Activated CD4-positive, CD25-positive, alpha-beta regulatory T cell treated with anti-CD3 and anti-CD28 coated beads, Interleukin-2, amount 50 U/mL, for 16 hours (primary cell): ENCODE measurements at regions not wholly inside any gene's neighbourhood (a gene's known extent, or its start where the extent isn't known, plus 50 kb on each side); places are given as distances from the start of the nearest gene placed in this dataset.

Source experiments
- DNase-seq: peaks from one replicate; pipeline ENCODE4 v3.0.0-alpha.2; 2020; ENCODE audit warnings: low read depth, low spot score

DNA sequence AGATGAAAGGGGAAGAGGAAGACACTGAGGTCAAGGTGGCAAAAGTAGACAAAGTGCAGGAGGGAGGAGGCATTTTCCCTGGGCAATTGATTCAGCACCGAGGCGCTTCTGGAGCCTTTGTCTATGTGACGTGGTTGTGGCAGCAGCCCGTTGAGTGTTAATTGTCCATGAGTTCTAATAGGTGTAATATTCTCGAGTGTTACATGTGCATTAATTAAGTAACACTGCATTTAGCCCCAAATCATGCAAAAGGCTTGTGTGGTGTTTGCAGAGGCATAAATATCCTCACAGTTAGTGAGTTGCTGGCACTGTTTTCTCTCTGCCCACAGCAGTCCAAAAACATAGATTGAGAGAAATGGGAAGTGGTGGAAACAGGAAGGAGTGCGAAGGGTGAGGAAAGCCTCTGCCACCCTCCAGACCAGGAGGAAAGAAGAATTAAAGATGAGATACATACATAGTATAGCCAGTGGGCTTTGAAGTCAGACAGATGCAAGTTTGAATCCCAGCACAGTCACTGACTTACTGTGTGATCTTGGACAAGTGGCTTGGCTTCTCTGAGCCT lies 361.2 kb downstream of the MN1 start:
- DNase-seq: no peak

DNA sequence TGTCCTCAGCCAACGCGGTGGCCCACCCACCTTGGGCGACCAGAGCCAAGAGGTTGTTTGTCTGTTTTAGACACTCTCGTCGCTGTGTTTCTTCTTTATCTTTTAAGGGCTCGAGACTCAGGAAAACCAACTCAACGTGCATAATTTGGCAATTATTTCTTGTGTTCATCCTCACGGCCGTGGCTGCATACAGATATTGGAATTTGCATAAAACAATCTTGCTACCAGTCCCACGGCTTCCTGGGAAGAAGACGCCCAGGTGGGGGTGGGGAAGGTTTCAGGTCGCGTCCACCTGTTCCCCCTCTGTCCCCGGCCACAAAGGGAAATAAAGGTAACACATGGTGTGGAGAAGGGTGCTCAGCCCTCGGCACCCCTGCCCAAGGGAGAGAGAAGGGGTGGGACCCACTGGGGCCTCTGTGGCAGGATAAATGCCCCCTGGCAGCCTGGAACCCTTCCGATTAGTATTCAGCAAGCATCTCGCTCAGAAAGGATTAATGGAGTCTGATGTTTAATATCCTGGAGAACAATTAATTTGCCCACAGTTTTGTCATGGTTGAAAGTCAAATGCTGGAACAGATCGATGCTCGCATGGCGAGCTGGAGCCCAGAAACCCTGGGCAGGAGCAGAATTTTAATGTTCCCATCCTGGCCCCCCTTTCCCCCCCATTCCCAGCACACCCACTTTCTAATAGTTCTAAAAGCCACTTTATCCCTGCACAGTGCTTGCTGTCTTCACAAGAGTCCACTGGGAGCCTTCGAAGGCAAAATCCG lies 359.7 kb downstream of the MN1 start:
- no peak for DNase-seq

DNA sequence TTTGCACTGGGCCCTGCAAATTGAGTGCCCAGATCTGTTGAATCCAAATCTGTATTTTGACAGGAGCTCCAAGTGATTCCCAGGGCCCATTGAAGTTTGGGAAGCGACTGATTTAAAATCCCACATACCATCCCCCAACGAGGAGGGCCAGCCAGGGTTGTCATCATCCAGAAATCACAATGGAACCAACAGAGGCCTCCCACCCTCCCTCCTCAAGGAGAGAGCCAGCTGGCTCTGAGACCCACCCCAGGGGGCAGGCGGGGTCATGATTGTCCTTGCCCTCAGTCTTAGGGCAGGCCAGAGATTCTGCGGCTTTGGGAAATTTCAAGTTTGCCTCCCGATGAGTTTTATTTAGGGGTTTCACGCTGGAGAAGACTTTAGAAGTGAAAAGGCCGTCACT lies 358.2 kb downstream of the MN1 start:
- DNase-seq: no peak

DNA sequence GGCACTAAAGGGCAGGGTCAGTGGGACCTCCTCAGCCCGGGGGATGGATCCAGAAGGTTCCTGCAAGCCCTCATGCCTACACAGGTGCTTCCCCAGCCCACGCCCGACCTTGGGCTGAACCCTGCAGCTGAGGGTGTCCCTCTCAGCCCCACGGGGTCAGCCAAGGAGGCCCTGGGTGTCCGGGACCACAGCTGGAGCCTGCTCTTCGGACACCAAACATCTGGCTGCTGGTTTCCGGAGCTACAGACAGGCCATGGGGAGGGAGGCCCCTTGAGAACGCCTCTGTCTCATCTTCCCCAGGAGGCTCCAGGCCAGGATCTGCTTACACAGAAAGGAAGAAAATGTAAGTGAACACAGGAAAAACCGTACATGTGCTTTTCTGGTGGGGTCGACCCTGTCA lies 355.7 kb downstream of the MN1 start:
- DNase-seq: no peak

DNA sequence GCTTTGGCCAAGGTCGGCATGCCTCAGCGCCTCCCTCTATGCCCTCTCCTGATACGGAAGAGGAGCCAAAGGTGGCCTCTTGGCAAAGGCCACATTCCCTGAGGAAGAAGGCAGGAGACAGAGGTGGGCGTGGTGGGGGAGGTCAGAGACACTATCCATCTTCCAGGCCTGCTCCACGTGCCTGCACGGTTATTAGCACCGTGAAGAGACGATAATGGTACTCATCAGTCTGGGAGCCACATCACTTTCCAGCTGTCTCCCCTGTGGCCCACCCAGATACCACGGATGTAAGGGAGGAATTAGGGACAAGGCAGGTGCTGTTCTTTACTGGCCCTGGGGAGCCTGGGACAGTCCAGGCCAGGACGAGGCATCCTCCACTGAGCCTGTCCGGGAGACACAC lies 354.3 kb downstream of the MN1 start:
- no peak for DNase-seq

DNA sequence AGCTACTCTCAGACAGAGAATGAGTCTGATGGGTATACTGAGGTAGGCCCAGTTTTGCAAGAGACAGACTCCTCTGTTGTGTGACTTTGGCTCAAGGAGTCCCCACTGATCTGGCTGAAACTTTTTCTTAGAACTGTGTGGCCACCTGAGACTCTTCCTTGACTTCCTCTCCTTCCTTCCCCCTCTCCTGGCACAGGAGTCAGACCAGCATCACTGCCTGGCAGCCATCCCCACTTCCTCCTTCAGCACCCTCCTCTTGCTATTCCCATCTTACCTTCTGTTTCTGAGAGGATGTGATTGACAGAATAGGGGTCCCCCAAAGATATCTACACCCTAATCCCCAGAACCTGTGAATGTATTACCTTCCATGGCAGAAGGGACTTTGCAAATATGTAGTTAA lies 351.1 kb downstream of the MN1 start:
- no peak for DNase-seq

DNA sequence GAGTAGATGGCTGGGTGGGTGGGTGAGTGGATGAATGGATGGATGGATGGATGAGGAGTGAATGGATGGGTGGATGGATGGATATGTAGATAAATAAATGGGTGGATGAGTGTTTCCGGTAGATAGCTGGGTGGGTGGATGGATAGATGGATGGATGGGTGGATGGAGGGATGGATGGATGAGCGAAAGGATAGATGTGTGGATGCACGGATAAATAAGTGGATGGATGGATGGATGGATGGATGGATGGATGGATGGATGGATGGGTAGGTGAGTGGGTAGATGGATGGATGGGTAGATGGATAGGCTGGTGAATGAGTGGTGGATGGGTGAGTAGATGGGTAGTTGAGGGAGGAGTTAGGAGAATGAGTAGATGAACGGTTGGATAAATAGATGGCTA lies 349.3 kb downstream of the MN1 start:
- DNase-seq: no peak

DNA sequence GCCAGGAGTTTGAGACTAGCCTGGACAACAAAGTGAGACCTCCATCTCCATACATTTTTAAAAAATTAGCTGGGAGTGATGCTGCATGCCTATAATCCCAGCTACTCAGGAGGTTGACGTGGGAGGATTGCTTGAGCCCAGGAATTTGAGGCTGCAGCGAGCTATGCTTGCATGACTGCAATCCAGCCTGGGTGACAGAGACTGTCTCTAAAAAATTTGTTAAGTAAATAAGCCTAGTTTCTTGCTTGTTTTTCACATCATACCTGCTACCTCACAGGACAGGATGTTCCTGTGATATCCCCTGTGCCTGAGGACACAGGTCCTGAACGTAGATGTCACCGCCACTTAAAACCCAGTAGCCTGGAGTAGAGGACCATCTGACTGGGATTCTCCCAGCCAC lies 348.6 kb downstream of the MN1 start:
- no peak for DNase-seq

DNA sequence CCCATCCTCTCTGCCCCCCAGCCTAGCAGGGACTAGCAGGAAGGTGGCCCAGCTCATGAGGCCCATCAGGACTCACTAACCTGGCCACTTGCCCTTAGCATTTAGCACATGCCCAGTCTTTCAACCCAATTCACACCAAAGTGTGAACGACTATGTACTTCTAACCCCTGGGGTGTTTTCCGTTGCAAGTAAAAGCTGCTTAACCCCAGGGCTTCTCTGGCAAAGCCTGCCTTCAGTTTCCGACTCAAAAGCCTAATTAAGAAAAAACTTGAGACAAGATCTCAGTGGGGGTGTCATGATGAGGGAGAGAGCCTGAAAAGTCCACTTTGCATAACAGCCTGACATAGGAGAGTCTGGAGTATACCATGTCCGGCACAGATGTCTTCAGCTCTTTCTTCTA lies 347.8 kb downstream of the MN1 start:
- DNase-seq: no peak

DNA sequence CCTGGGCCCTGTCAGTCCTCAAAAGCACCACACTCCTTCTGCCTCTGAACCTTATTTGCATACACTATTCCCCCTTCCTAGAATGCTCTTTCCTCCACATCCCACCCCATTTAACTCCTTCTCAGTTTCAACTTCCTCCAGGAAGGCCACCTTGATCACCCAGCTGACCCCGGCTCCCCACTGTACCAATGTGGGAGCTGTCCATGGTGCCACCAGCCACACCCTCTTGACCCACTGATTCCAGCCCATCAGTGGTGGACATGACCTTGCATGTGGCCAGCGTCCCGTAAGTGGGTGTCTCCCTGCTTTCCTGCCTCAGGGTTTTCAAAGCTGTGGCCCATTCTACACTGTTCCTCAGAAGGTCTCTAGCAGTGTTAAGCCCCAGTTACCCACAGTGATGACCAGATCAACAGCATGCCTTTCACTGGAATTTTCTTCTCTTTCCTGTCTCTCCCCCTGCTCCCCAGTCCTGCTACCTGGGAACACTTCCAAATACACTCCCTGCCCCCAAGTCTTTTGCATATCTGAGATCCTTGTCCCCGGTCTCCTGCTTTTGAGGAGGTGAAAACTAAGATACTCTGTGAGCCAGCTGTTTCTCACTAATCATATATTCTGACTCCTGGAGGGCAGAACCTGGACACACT lies 346.6 kb downstream of the MN1 start:
- no peak for DNase-seq

DNA sequence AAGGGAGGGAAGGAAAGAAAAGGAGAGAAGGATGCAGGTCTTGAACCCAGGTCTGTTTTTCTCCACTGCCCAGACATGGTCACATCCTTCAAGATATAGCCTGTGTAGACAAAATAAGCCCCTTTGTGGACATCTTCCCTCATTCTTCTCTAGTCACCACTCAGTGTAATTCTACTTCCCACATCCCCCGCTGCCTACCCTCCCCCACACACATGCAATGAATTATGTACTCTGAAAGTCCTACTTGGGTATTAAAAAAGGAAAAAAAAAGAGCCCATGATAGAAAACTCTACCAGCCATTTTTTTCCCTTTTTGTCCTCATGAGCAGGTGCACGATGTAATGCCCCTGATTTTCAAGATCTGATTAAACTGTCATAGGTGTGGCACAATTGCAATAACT lies 346.0 kb downstream of the MN1 start:
- no peak for DNase-seq

DNA sequence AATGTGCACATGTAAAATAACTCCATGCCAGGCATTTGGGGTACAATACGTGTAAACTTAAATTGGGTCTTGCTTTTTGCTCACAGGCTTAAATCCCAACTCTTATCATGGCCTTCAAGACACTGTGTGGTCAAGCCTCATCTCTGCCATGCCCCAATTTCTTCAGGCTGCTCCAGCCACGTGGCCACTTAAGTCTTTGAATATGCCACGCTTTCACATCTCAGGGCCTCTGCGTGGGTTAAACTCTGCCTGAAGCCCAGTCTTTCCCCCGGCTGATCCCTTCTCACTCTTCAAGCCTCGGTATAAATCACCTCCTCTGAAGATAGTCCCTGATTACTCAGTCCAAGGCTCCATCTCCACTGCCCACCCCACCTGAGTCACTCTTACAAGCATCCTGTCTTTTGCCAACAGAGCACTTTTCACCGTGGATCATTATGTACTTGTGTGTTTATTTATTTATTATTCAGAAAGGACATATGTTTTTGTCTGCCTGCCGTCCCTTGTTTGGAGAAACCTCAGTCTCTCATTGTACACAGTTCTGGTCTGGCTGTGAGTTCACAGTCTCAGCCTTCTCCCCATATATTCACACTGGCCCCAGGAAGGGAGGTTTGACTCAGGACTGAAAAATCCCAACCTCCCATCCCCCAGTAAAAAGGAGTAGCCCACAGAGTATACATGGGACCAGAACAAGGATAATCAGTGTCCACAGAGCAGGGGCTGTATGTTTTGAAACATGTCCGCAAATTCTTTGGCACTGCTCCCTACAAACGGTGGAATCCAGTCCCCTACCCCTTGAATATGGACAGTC lies 344.7 kb downstream of the MN1 start:
- no peak for DNase-seq

DNA sequence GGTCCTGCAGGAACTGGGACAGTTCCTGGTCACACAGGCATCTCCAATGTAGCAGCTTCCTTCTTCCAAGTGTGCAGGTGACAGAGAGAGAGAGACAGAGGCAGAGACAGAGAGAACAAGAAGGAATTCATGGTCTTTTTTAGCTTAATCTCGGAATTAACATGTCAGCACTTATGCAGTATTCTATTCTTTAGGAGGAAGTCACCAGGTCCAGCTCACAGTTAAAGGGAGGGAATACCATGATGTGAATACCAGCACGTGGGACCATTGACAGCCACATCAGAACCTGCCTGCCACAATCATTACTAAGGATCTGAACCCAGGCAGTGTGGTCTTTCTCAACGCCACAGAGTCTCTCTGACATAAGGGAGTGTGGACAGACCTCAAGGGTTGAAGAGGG lies 341.6 kb downstream of the MN1 start:
- DNase-seq: no peak

DNA sequence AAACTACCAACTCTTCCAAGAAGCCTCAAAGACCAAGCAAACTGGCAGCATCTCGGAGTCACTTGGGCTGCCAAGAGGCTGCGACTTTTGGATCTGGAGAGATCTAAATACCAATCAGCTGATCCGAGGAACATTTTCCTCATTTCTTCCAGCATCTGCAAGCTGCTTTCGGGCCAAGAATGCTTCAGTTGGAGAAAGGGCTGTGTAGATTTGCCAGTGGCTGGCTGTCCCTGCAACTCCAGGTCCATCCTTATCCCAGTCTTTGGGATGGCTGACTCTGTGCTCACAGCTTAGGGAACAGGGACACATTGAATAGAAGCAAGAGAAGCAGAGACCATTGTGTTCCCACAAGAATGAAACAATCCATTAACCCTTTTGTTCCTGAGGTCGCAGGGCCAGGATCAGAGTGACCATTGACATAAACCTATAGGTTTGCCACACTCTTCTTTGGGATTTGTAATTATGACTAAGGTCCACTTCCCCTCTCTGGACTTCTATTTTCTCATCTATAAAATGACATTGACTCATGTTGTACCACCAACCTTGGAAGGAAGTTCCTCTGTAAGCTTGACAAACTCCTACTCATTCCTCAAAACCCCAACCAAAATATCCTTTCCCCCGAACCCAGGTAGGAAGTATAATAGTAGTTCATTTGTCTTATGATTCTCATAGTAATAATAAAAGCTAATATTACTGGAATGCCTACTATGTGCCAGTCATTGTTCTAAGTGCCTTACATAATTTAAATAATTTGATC lies 340.8 kb downstream of the MN1 start:
- DNase-seq: no peak

DNA sequence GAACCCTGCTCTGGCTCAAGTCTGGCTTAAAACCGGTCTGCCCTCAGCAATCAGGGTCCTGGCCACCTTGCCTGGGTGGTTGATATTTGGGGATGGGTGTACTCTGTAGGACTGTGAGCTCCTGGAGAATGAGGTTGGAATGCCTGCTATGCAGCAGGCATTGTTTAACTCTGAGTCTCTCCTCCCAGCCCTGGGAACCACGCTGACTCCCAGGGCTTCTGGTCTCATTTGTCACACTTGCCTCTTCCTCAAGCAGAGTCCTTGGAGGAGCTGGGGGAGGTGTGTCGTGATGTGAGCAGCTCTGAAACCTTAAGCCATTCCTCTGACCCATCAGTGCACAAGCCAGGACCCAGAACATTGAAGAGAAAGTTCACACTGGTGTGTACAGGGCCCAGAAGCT lies 340.1 kb downstream of the MN1 start:
- DNase-seq: no peak

DNA sequence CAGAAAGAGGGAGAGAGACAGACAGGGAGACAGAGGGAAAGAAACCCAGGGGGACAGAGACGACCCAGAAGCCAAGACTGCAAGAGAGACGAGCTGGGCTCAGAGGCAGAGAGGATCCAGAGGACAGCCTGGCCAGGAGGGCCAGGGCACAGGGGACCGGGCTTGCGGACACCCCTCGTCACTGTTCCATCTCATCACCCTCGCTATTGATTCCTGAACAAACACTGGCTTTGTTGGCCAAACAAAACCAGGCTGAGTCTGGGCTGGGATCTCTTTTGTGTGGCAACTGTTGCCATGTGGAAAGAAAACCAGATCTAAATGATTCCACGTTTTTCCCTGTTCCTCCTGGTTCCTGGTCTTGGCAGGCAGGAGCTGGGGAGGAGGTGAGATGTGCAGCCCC lies 339.4 kb downstream of the MN1 start:
- DNase-seq: no peak

DNA sequence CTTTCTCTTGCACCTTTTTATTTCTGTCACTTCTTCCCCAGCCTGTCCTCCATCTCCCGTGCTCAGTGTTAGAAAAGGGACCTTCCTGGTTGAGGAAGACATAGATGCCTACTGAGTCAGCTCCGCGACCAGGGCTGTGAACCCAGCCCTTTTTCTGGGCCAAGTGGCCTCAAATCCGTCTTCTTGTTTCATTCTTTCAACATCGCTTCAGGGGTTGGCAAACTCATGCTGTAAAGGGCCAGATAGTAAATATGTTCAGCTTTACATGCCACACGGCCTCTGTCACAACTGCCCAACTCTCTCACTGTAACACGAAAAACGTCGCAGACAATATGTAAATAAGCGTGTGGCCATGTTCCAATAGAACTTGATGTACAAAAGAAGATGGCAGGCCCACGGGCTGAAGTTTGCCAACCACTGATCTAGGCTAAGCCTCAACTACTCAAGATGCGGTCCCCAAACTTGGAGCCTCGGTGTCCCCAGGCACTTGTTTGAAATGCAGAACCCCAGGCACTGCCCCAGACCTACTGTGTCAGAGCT lies 338.4 kb downstream of the MN1 start:
- no peak for DNase-seq

DNA sequence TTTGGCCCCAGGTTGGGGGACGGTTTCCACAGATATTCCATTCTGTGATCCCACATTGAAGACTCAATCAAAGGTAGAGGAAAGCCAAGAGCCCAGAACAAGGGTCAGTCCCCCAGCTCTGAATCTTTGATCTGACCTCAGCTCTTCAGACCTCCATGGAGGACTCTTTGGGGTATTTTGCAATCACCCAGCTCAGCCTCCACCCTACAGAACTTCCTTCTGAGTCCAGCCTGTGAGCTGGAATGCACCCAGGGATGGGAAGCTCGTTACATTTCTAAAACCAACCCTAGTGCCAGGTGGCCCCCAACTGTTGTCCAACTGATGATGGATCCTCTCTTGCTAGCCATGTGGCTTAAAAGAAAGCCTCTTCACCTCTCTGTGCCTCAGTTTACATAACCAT lies 335.3 kb downstream of the MN1 start:
- DNase-seq: no peak

DNA sequence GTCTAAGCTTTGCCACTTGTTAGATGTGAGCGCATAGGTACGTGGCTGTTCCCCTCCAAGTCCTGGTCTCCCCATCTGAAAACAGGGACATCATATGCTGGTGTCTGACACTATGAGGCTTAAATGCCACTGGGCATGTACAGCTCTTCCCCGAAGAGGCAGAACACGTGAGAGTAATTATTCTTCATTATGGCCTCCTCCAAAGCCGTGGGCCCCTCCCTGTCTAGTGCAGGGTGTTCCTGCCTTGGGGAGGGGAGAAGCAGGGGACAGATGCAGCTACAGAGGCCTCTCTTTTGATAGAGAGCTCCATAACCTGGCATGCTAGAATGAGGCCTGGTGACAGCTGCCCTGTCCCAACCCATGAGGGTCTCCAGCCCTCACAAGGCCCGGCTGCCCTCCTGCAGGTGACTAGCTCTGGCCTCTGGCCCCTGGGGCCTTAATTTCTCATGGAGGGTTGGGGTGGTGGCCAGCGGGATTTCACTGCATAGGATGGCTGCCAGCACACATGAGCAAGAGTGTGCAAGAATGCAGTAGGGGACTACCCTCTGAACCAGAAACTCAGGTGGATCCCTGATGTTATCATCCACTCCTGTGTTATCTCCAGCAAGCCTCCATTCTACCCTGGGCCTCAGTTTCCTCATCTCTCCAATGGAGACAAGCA lies 334.6 kb downstream of the MN1 start:
- DNase-seq: no peak

DNA sequence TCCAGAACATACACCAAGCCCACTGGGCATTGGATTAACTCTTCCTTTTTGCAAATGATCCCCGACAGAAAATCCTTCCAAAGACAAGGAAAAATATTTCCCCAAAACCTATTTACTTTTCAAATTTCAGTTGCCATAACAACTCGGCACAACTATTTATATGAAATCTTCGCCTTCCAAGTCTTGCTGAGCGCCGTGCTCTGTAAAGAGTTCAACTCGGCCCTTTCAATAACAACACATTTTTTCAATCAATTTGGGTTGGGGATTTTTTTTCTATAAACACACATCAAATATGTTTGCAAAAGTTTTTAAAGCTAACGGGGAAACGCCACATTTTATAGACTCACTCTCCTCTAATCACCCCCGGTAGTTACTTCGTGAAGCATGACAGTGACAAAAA lies 333.8 kb downstream of the MN1 start:
- DNase-seq: no peak

DNA sequence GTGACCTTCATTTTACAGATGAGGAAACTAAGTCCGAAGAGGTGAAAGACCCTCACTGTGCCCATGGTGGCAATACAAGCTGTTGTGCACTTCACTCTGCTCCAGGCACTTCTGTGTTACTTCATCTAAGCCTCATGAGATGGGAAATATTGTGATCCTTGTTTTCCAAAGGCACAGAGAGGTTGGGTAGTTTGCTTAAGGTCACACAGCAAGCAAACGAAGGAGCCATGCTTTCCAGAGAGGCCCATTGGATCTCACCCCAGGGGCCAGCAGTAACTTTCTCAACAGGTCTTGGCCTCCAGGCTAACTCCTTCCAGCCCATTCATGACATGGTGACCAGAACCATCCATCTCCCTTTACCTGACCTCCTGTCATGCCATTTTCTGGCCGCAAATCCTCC lies 332.8 kb downstream of the MN1 start:
- no peak for DNase-seq
